ENCODE measurements at regions not wholly inside any gene's neighbourhood (a gene's known extent, or its start where the extent isn't known, plus 50 kb on each side); places are given as distances from the start of the nearest gene placed in this dataset.

DNA sequence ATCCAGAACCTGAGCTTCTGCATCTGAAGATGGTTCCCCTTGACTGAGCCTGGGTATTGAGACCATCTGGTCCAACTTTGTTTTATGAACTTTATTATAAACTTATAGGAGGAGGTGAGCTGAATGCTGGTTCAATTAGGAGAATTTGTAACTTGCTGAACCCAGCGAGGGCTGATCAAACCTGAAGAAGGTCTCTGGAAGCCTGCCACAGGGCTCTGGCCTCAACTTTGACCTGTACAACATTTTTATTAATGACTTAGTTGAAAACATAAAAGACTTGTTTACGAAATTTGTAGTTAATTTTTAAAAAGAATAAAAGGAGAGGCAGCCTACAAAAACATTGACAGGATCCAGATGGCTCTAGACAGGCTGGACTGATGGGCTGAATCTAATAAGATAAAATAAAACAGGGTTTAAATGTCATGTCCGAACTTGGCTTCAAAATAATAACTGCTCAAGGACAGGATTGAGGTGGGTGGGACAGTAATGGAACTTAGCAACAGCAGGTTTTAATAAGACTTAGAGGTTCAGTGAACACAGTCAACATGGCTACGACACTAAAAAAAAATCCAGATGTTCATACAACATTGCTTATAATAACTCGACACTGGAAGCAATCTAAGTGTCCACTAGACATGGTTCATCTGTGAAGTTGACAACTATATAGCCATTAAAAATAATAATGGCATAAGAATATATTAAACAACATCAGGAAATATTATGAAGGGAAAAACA lies 53.4 kb upstream of the GJB5 start:
- no peak for DNase-seq (ENCODE audit: low read depth)

All from M059J (cell line).